HepG2 (cell line): ENCODE measurements at regions not wholly inside any gene's neighbourhood (a gene's known extent, or its start where the extent isn't known, plus 50 kb on each side); places are given as distances from the start of the nearest gene placed in this dataset.
A peak's percentile ranks its signal among the peaks of the same experiment; 100 is the strongest.

ENCODE experiments used
- BRF2 ChIP-seq: sonication (generic); formaldehyde crosslinking; IDR thresholded peaks from 2 replicates; pipeline ENCODE4 v1.8.1; 2022; ENCODE audit warnings: mild to moderate bottlenecking, missing genetic modification reagents
- CBX1 ChIP-seq: IDR thresholded peaks from one replicate; pipeline ENCODE4 v1.6.1; 2016; ENCODE audit warnings: antibody characterized with exemption, low read depth
- DR1 ChIP-seq: sonication (generic); formaldehyde crosslinking; IDR thresholded peaks from 2 replicates; pipeline ENCODE4 v1.8.0; 2021; ENCODE audit warnings: mild to moderate bottlenecking, missing genetic modification reagents, inconsistent platforms
- GZF1 ChIP-seq: sonication (generic); formaldehyde crosslinking; IDR thresholded peaks from 2 replicates; pipeline ENCODE4 v1.5.1; 2020; ENCODE audit warnings: mild to moderate bottlenecking, missing genetic modification reagents
- IKZF1 ChIP-seq: fragments of 450-650 bp; IDR thresholded peaks from 2 replicates; pipeline ENCODE4 v1.7.1; 2016
- JUN ChIP-seq: sonication (generic); formaldehyde crosslinking; IDR thresholded peaks from 2 replicates; pipeline ENCODE4 v1.4.0; 2020; ENCODE audit warnings: mild to moderate bottlenecking, missing genetic modification reagents
- MATR3 ChIP-seq: sonication (generic); formaldehyde crosslinking; IDR thresholded peaks from 2 replicates; pipeline ENCODE4 v1.4.0; 2020; ENCODE audit warnings: missing genetic modification reagents
- MYC ChIP-seq: sonication (generic); formaldehyde crosslinking; IDR thresholded peaks from 2 replicates; pipeline ENCODE4 v1.9.0; 2021; ENCODE audit warnings: missing genetic modification reagents, borderline replicate concordance
- MZF1 ChIP-seq: sonication (generic); formaldehyde crosslinking; IDR thresholded peaks from 2 replicates; pipeline ENCODE4 v1.8.1; 2023; ENCODE audit warnings: mild to moderate bottlenecking, missing genetic modification reagents, borderline replicate concordance
- NCOA5 ChIP-seq: sonication (generic); formaldehyde crosslinking; IDR thresholded peaks from 2 replicates; pipeline ENCODE4 v1.4.0; 2020; ENCODE audit warnings: missing genetic modification reagents
- SALL1 ChIP-seq: sonication (generic); formaldehyde crosslinking; IDR thresholded peaks from 2 replicates; pipeline ENCODE4 v1.8.0; 2022; ENCODE audit warnings: mild to moderate bottlenecking, missing genetic modification reagents
- SNAPC2 ChIP-seq: sonication (generic); formaldehyde crosslinking; IDR thresholded peaks from 2 replicates; pipeline ENCODE4 v1.8.1; 2022; ENCODE audit warnings: mild to moderate bottlenecking, missing genetic modification reagents
- SNAPC5 ChIP-seq: sonication (generic); formaldehyde crosslinking; IDR thresholded peaks from 2 replicates; pipeline ENCODE4 v1.8.1; 2023; ENCODE audit warnings: mild to moderate bottlenecking, missing genetic modification reagents, borderline replicate concordance
- U2AF1 ChIP-seq: fragments of 200-400 bp; formaldehyde crosslinking; optimal IDR thresholded peaks from 2 replicates; pipeline ENCODE3; 2017; ENCODE audit warnings: mild to moderate bottlenecking, low read depth, low read length
- XRCC5 ChIP-seq: fragments of 200-400 bp; formaldehyde crosslinking; optimal IDR thresholded peaks from 2 replicates; pipeline ENCODE3; 2017; ENCODE audit warnings: mild to moderate bottlenecking, low read length
- ZIK1 ChIP-seq: sonication (generic); formaldehyde crosslinking; IDR thresholded peaks from 2 replicates; pipeline ENCODE4 v1.5.0; 2020; ENCODE audit warnings: mild to moderate bottlenecking, low read depth, missing genetic modification reagents, borderline replicate concordance
- ZNF124 ChIP-seq: sonication (generic); formaldehyde crosslinking; IDR thresholded peaks from 2 replicates; pipeline ENCODE4 v1.4.0; 2020; ENCODE audit warnings: missing genetic modification reagents
- ZNF205 ChIP-seq: IDR thresholded peaks from 2 replicates; pipeline ENCODE4 v1.6.1; 2018; ENCODE audit warnings: missing biosample characterization, missing genetic modification reagents
- ZNF207 ChIP-seq: fragments of 450-650 bp; IDR thresholded peaks from 2 replicates; pipeline ENCODE4 v1.6.1; 2016; ENCODE audit warnings: antibody characterized with exemption, borderline replicate concordance
- ZNF431 ChIP-seq: sonication (generic); formaldehyde crosslinking; IDR thresholded peaks from 2 replicates; pipeline ENCODE4 v1.9.0; 2022; ENCODE audit warnings: missing genetic modification reagents, low read depth, mild to moderate bottlenecking, borderline replicate concordance
- ZNF639 ChIP-seq: conservative IDR thresholded peaks from 2 replicates; pipeline ENCODE4 v1.6.1; 2018; ENCODE audit warnings: missing genetic modification reagents
- ZSCAN30 ChIP-seq: sonication (generic); formaldehyde crosslinking; IDR thresholded peaks from 2 replicates; pipeline ENCODE4 v1.5.0; 2020; ENCODE audit warnings: mild to moderate bottlenecking, missing genetic modification reagents
- TF ChIP-seq, protein P1 (sequence below): sonication (generic); formaldehyde crosslinking; IDR thresholded peaks from 2 replicates; pipeline ENCODE4 v1.8.1; 2023; ENCODE audit warnings: mild to moderate bottlenecking, inconsistent platforms, moderate library complexity, missing genetic modification reagents, borderline replicate concordance
- TF ChIP-seq, protein P2 (sequence below), 2 experiments: fragments of 450-650 bp in 1 of 2; sonication (generic) in 1 of 2; formaldehyde crosslinking; IDR thresholded peaks; 2 replicates each; pipeline versions ENCODE4 v1.5.0 to v1.8.0; 2020 to 2022; ENCODE audit warnings: mild to moderate bottlenecking in 1 of 2, missing genetic modification reagents in 1 of 2
- TF ChIP-seq, protein P3 (sequence below): sonication (generic); formaldehyde crosslinking; IDR thresholded peaks from 2 replicates; pipeline ENCODE4 v1.4.0; 2020; ENCODE audit warnings: mild to moderate bottlenecking, low read depth, missing genetic modification reagents
- TF ChIP-seq, protein P4 (sequence below): sonication (generic); formaldehyde crosslinking; IDR thresholded peaks from 2 replicates; pipeline ENCODE4 v1.5.1; 2020; ENCODE audit warnings: missing genetic modification reagents, mild to moderate bottlenecking, borderline replicate concordance

DNA sequence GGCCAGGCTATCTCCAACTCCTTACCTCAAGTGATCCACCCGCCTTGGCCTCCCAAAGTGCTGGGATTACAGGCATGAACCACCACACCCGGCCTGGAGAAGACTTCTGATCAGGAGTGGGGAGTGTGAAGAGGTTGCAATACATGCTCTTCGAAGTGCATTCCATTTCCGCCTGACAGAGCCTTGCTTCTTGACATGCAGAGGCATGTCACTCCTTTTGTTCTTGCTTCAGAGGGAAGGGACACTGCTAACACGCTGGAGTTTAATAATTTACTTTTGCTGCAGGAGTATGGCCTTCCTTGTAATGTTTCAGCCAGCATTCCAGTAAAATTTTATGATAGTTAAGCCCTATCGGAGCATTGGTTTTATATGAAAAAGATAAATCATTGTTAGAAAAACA lies 74.9 kb downstream of the SLC25A47 start (continued):
- TF ChIP-seq, protein P1, sequence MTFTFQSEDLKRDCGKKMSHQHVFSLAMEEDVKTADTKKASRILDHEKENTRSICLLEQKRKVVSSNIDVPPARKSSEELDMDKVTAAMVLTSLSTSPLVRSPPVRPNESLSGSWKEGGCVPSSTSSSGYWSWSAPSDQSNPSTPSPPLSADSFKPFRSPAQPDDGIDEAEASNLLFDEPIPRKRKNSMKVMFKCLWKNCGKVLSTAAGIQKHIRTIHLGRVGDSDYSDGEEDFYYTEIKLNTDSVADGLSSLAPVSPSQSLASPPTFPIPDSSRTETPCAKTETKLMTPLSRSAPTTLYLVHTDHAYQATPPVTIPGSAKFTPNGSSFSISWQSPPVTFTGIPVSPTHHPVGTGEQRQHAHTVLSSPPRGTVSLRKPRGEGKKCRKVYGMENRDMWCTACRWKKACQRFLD (CRISPR knock-in tag) = no peak
- TF ChIP-seq ZSCAN30 (CRISPR knock-in tag) = no peak
- peak; percentile 21; the same call in 1 of the 2 replicates for TF ChIP-seq SALL1 (CRISPR knock-in tag)
- no peak for TF ChIP-seq MYC (CRISPR knock-in tag)
- no peak for TF ChIP-seq BRF2 (CRISPR knock-in tag)
- TF ChIP-seq, protein P2, sequence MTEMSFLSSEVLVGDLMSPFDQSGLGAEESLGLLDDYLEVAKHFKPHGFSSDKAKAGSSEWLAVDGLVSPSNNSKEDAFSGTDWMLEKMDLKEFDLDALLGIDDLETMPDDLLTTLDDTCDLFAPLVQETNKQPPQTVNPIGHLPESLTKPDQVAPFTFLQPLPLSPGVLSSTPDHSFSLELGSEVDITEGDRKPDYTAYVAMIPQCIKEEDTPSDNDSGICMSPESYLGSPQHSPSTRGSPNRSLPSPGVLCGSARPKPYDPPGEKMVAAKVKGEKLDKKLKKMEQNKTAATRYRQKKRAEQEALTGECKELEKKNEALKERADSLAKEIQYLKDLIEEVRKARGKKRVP (CRISPR knock-in tag; IDR thresholded peaks at IDR 0.05) = no peak
- TF ChIP-seq ZNF124 (CRISPR knock-in tag) = no peak
- no peak for TF ChIP-seq IKZF1
- TF ChIP-seq ZNF639 (CRISPR knock-in tag) = no peak
- no peak for TF ChIP-seq ZNF207
- TF ChIP-seq ZNF205 (CRISPR knock-in tag) = no peak
- no peak for TF ChIP-seq ZNF431
- TF ChIP-seq DR1 (CRISPR knock-in tag) = no peak
- no peak for TF ChIP-seq SNAPC5 (CRISPR knock-in tag)
- TF ChIP-seq, protein P3, sequence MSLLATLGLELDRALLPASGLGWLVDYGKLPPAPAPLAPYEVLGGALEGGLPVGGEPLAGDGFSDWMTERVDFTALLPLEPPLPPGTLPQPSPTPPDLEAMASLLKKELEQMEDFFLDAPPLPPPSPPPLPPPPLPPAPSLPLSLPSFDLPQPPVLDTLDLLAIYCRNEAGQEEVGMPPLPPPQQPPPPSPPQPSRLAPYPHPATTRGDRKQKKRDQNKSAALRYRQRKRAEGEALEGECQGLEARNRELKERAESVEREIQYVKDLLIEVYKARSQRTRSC (CRISPR knock-in tag) = no peak
- no peak for TF ChIP-seq NCOA5 (CRISPR knock-in tag)
- TF ChIP-seq, protein P4, sequence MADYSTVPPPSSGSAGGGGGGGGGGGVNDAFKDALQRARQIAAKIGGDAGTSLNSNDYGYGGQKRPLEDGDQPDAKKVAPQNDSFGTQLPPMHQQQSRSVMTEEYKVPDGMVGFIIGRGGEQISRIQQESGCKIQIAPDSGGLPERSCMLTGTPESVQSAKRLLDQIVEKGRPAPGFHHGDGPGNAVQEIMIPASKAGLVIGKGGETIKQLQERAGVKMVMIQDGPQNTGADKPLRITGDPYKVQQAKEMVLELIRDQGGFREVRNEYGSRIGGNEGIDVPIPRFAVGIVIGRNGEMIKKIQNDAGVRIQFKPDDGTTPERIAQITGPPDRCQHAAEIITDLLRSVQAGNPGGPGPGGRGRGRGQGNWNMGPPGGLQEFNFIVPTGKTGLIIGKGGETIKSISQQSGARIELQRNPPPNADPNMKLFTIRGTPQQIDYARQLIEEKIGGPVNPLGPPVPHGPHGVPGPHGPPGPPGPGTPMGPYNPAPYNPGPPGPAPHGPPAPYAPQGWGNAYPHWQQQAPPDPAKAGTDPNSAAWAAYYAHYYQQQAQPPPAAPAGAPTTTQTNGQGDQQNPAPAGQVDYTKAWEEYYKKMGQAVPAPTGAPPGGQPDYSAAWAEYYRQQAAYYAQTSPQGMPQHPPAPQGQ (CRISPR knock-in tag) = no peak
- TF ChIP-seq MZF1 (CRISPR knock-in tag) = no peak
- TF ChIP-seq ZIK1 (CRISPR knock-in tag) = no peak
- TF ChIP-seq GZF1 (CRISPR knock-in tag) = no peak
- TF ChIP-seq MATR3 (CRISPR knock-in tag) = no peak
- TF ChIP-seq JUN (CRISPR knock-in tag) = no peak
- TF ChIP-seq XRCC5 = no peak
- TF ChIP-seq CBX1 = no peak
- TF ChIP-seq U2AF1 = no peak
- TF ChIP-seq SNAPC2 (CRISPR knock-in tag) = no peak
